ENCODE measurements at regions not wholly inside any gene's neighbourhood (a gene's known extent, or its start where the extent isn't known, plus 50 kb on each side); places are given as distances from the start of the nearest gene placed in this dataset.

DNA sequence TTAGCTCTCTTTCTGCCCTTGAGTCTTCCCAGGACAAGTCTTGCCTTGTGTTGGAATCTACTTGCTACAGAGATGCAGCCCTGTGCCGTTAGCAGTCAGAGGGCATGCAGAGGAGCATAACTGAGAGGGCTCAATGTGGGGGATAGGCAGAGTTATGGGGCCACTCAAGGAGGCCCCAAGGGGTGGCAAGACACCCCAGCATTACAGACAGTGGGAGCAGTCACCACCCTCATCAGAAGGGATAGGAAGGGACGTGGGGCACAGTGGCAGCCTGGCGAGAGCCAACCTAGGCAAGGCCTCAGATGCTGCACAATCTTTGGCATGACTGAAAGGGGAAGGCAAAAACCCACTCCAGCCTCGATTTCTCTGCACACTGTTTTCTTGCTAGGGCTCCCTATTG is 169.1 kb downstream of the TMEM18 start:
- no peaks in the 10 kb centered on the region for H3K9me2 ChIP-seq (ENCODE audit: insufficient read depth)
- no peak overlapping the region for H2AFZ ChIP-seq (ENCODE audit: low read depth, low read length, poor library complexity, severe bottlenecking)
- H3K36me3 ChIP-seq (ENCODE audit: control insufficient read depth in 1 of 2, insufficient read depth in 2 of 2, low read length in 2 of 2), result no peaks in the 10 kb centered on the region
- no peak overlapping the region for H3K4me3 ChIP-seq (replicated peaks in 1 of 2; ENCODE audit: low read depth in 1 of 2, low read length in 2 of 2)
- no peaks in the 10 kb centered on the region for H4K20me1 ChIP-seq (ENCODE audit: insufficient read depth)
- RAD21 ChIA-PET (ENCODE audit: low non-redundant PET in 1 of 2, low total read pairs in 2 of 2, uncharacterized antibody in 2 of 2, unreplicated experiment in 2 of 2), result no interaction called here
- intact Hi-C loops (cut with micrococcal nuclease), result no loop called here
- no peak for DNase-seq (ENCODE audit: low read depth, low spot score)
- H3K4me2 ChIP-seq (ENCODE audit: low read length), result no peak overlapping the region
- no peak overlapping the region for H3K27ac ChIP-seq (ENCODE audit: low read depth, low read length)
- no peak for ATAC-seq
- no peaks in the 10 kb centered on the region for H3K4me1 ChIP-seq (ENCODE audit: control insufficient read depth in 1 of 2, insufficient read depth in 2 of 2, low read length in 2 of 2)
- POLR2A ChIA-PET, result no interaction called here
- H3K9me3 ChIP-seq (ENCODE audit: control insufficient read depth in 1 of 2, insufficient read depth in 1 of 2, low read depth in 1 of 2, low read length in 2 of 2), result no peaks in the 10 kb centered on the region
- H3K79me2 ChIP-seq (ENCODE audit: insufficient read depth, low read length), result no peaks in the 10 kb centered on the region
- peaks cover 8% of the 10 kb centered on the region; the same call in 1 of the 2 replicates for H3K27me3 ChIP-seq (ENCODE audit: insufficient read depth, low read length)
- CTCF ChIA-PET, result no interaction called here
- TF ChIP-seq POLR2A (IDR thresholded peaks at IDR 0.05; ENCODE audit: borderline replicate concordance, extremely low read depth, insufficient read depth, insufficient read length), result no peak
- TF ChIP-seq ELF1 (IDR thresholded peaks at IDR 0.05; ENCODE audit: borderline replicate concordance, low read depth), result no peak
- TF ChIP-seq, protein P1, sequence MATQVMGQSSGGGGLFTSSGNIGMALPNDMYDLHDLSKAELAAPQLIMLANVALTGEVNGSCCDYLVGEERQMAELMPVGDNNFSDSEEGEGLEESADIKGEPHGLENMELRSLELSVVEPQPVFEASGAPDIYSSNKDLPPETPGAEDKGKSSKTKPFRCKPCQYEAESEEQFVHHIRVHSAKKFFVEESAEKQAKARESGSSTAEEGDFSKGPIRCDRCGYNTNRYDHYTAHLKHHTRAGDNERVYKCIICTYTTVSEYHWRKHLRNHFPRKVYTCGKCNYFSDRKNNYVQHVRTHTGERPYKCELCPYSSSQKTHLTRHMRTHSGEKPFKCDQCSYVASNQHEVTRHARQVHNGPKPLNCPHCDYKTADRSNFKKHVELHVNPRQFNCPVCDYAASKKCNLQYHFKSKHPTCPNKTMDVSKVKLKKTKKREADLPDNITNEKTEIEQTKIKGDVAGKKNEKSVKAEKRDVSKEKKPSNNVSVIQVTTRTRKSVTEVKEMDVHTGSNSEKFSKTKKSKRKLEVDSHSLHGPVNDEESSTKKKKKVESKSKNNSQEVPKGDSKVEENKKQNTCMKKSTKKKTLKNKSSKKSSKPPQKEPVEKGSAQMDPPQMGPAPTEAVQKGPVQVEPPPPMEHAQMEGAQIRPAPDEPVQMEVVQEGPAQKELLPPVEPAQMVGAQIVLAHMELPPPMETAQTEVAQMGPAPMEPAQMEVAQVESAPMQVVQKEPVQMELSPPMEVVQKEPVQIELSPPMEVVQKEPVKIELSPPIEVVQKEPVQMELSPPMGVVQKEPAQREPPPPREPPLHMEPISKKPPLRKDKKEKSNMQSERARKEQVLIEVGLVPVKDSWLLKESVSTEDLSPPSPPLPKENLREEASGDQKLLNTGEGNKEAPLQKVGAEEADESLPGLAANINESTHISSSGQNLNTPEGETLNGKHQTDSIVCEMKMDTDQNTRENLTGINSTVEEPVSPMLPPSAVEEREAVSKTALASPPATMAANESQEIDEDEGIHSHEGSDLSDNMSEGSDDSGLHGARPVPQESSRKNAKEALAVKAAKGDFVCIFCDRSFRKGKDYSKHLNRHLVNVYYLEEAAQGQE (IDR thresholded peaks at IDR 0.05; ENCODE audit: low read depth), result no peak
- TF ChIP-seq, protein P2, sequence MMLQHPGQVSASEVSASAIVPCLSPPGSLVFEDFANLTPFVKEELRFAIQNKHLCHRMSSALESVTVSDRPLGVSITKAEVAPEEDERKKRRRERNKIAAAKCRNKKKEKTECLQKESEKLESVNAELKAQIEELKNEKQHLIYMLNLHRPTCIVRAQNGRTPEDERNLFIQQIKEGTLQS (IDR thresholded peaks at IDR 0.05), result no peak
- TF ChIP-seq FOSL1 (IDR thresholded peaks at IDR 0.05; ENCODE audit: low read depth), result no peak
- TF ChIP-seq CBX3 (IDR thresholded peaks at IDR 0.05; ENCODE audit: low read depth), result no peak
- no peak for TF ChIP-seq JUND (IDR thresholded peaks at IDR 0.05)
- no peak for TF ChIP-seq EZH2phosphoT487 (IDR thresholded peaks at IDR 0.05; ENCODE audit: borderline replicate concordance)
- TF ChIP-seq EZH2 (IDR thresholded peaks at IDR 0.05), result no peak
- no peak for TF ChIP-seq RAD21 (IDR thresholded peaks at IDR 0.05; ENCODE audit: low read depth)
- TF ChIP-seq MAX (IDR thresholded peaks at IDR 0.05), result no peak
- no peak overlapping the region for H3K9ac ChIP-seq (ENCODE audit: low read length)
- BruUV-seq (replicated peaks), result no TSS peak

All from HCT116 (cell line).